GM12874 (cell line): ENCODE measurements at regions not wholly inside any gene's neighbourhood (a gene's known extent, or its start where the extent isn't known, plus 50 kb on each side); places are given as distances from the start of the nearest gene placed in this dataset.

Experiments used
- TF ChIP-seq, protein P1 (sequence below): IDR thresholded peaks from 2 replicates; pipeline ENCODE4 v1.5.1; 2011; ENCODE audit warnings: low read depth, mild to moderate bottlenecking, control low read depth, low read length, moderate library complexity; ENCODE audit not compliant: insufficient read depth

DNA sequence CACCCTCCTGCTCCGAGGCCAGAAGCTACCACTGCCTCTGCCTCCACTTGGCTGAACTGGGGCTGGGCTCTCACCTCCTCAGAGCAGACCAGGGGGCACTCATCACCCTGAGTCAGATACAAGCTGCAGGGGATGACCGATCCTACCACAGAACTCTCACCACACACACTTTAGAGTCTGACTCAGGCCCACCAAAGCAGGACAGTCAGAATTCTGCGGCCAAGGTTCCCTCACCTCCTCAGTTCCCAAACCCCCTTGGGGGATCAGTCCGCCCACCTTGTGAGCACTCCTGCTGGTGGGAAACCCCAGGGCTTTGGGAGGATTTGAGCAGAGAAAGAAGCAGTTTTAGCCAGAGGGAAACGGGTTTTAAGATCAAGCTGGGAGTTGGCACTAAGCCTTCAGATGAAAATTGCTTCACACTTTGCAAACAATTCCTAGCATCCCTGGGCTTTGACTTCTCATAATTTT, 587.8 kb upstream of the JAG1 start:
- TF ChIP-seq, protein P1, sequence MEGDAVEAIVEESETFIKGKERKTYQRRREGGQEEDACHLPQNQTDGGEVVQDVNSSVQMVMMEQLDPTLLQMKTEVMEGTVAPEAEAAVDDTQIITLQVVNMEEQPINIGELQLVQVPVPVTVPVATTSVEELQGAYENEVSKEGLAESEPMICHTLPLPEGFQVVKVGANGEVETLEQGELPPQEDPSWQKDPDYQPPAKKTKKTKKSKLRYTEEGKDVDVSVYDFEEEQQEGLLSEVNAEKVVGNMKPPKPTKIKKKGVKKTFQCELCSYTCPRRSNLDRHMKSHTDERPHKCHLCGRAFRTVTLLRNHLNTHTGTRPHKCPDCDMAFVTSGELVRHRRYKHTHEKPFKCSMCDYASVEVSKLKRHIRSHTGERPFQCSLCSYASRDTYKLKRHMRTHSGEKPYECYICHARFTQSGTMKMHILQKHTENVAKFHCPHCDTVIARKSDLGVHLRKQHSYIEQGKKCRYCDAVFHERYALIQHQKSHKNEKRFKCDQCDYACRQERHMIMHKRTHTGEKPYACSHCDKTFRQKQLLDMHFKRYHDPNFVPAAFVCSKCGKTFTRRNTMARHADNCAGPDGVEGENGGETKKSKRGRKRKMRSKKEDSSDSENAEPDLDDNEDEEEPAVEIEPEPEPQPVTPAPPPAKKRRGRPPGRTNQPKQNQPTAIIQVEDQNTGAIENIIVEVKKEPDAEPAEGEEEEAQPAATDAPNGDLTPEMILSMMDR = no peak

DNA sequence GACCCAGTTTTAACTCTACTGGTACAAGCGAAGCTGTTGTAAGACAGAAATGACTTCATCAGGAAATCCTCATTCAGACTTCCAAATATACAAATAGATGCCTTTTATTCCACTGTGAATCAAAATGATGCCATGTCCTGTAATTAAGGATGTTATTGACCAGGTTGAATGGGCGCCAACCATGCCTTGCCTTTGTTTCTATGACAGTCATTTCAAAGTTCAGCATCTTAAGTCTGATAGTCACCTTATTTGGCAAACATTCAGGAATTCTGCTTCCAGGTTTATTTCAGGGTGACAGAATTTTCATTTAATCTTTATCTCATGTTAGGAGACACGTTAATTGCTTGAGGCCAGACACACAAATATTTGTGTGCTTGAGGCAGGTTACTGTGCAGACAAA, 592.8 kb upstream of the JAG1 start:
- TF ChIP-seq, protein P1 = no peak

GRCh38 chr20:11267131-11267761, 593.4 kb upstream of the JAG1 start:
- TF ChIP-seq, protein P1 = no peak

DNA sequence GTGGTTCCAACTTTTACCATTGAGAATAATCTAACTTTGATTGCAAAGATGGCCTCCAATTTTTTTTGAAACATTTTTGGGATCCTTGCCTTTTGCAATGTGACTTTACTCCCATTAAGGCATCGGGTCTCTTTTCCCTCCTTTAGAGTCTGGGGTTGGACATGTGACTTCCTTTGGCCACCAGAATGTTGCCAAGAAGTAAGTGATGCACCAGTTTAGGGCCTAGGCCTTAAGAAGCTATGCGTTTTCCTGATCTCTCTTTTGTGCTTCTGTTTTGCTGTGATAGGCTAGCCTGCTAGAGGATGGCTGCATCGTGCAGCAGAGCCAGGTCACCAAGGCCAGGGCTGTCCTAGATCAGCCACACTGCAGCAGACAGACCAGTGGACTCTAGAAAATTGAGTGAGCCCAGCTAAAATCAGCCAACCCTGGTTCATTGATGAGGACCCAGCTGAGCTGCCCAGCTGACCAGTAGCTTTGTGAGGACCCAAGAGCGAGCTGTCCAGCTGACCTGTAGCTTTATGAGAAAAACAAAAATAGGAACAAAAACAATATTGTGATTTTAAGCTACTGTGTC, 594.0 kb upstream of the JAG1 start:
- TF ChIP-seq, protein P1 = no peak

DNA sequence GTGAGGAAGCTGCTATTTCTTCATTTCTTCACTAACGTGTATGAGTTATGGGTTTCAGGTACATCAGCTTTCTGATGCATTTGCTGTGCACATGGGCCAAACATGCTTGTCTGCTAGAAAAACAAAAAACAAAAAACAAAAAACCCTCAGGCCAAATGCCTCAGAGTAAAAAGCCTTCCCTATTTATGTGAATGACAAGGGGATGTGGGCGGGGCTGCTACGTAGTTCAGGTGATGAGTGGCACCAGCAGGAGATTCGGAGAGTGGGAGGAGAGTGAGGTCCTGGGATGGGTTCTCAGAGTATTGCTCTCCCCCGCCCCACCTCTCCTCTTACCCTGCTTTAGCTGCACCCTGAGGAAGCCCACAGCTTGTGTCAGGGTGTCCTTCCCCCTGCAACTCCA, 596.8 kb upstream of the JAG1 start:
- TF ChIP-seq, protein P1 = no peak

- TF ChIP-seq, protein P1 = peak; percentile 40
Observed at GRCh38 chr20:11271319-11271718, 597.5 kb upstream of the JAG1 start.

GRCh38 chr20:11271920-11272594, 598.3 kb upstream of the JAG1 start:
- TF ChIP-seq, protein P1 = no peak
